HEK293 (cell line): ENCODE measurements at regions not wholly inside any gene's neighbourhood (a gene's known extent, or its start where the extent isn't known, plus 50 kb on each side); places are given as distances from the start of the nearest gene placed in this dataset.

Experiments
- CTCF ChIA-PET: fragments of 350-600 bp; formaldehyde crosslinking; extraction: SDS; loops from one replicate; lab custom pipeline; 2021; ENCODE audit warnings: antibody characterized with exemption; lab: Yijun Ruan, JAX
- POLR2A ChIA-PET: fragments of 300-600 bp; formaldehyde crosslinking; extraction: SDS; loops from one replicate; lab custom pipeline; 2020; ENCODE audit warnings: antibody characterized with exemption, inconsistent platforms; lab: Yijun Ruan, JAX
- H3K27ac ChIP-seq: fragments of 200-500 bp; sonication (Bioruptor generic); 2 replicates; pipeline ENCODE4 v1.5.1; 2014; ENCODE audit warnings: low read depth, low read length, control low read depth, inconsistent platforms; ENCODE audit errors: extremely low read depth
- H3K36me3 ChIP-seq, 2 experiments: fragments of 200-500 bp in 1 of 2; sonication (Bioruptor generic) in 1 of 2; 1 replicate in 1 of 2; 2 replicates in 1 of 2; pipeline ENCODE4 v1.5.1; 2014 to 2017; ENCODE audit warnings: inconsistent platforms in 2 of 2, low read length in 2 of 2; ENCODE audit not compliant: control insufficient read depth in 2 of 2, insufficient read depth in 1 of 2
- H3K4me1 ChIP-seq: fragments of 200-500 bp; sonication (Bioruptor generic); 2 replicates; pipeline ENCODE4 v1.5.1; 2014; ENCODE audit warnings: mild to moderate bottlenecking, low read length, inconsistent platforms; ENCODE audit not compliant: control insufficient read depth, insufficient read depth
- H3K4me3 ChIP-seq: 2 replicates; pipeline ENCODE4 v1.5.1; 2011; ENCODE audit warnings: low read depth, mild to moderate bottlenecking, control low read depth, low read length, moderate library complexity
- H3K9me3 ChIP-seq: fragments of 200-500 bp; sonication (Bioruptor generic); 2 replicates; pipeline ENCODE4 v1.5.1; 2014; ENCODE audit warnings: low read depth, low read length, inconsistent platforms; ENCODE audit not compliant: control insufficient read depth, insufficient read depth
- AEBP2 ChIP-seq: fragments of 450-650 bp; formaldehyde crosslinking; IDR thresholded peaks from 2 replicates; pipeline ENCODE4 v1.5.1; 2016; ENCODE audit warnings: missing biosample characterization, missing genetic modification characterization, borderline replicate concordance
- ATF2 ChIP-seq: fragments of 450-650 bp; formaldehyde crosslinking; IDR thresholded peaks from 2 replicates; pipeline ENCODE4 v1.5.1; 2016; ENCODE audit warnings: missing biosample characterization, missing genetic modification characterization, low read depth
- OSR2 ChIP-seq: fragments of 450-650 bp; formaldehyde crosslinking; IDR thresholded peaks from 2 replicates; pipeline ENCODE4 v1.5.1; 2016; ENCODE audit warnings: missing biosample characterization, missing genetic modification characterization
- SETDB1 ChIP-seq: IDR thresholded peaks from one replicate; pipeline ENCODE4 v1.6.1; 2017; ENCODE audit warnings: mild to moderate bottlenecking, low read length, moderate library complexity, mixed read lengths; ENCODE audit not compliant: insufficient read length
- TSHZ1 ChIP-seq: fragments of 450-650 bp; formaldehyde crosslinking; IDR thresholded peaks from 2 replicates; pipeline ENCODE4 v1.5.1; 2016; ENCODE audit warnings: missing biosample characterization, missing genetic modification characterization, borderline replicate concordance
- ZBTB8A ChIP-seq: fragments of 450-650 bp; formaldehyde crosslinking; IDR thresholded peaks from 2 replicates; pipeline ENCODE4 v1.5.1; 2016; ENCODE audit warnings: missing biosample characterization, missing genetic modification characterization
- ZEB2 ChIP-seq: fragments of 450-650 bp; formaldehyde crosslinking; IDR thresholded peaks from 2 replicates; pipeline ENCODE4 v1.5.1; 2016; ENCODE audit warnings: missing biosample characterization, missing genetic modification characterization
- ZFP69B ChIP-seq: fragments of 450-650 bp; formaldehyde crosslinking; IDR thresholded peaks from 2 replicates; pipeline ENCODE4 v1.5.1; 2016; ENCODE audit warnings: missing biosample characterization, missing genetic modification characterization
- ZNF10 ChIP-seq: fragments of 450-650 bp; formaldehyde crosslinking; IDR thresholded peaks from 2 replicates; pipeline ENCODE4 v1.5.1; 2017; ENCODE audit warnings: missing biosample characterization, missing genetic modification characterization
- ZNF133 ChIP-seq: fragments of 450-650 bp; formaldehyde crosslinking; IDR thresholded peaks from 2 replicates; pipeline ENCODE4 v1.5.1; 2016; ENCODE audit warnings: missing biosample characterization, missing genetic modification characterization
- ZNF174 ChIP-seq: fragments of 450-650 bp; formaldehyde crosslinking; IDR thresholded peaks from 2 replicates; pipeline ENCODE4 v1.5.0; 2017; ENCODE audit warnings: missing biosample characterization, mild to moderate bottlenecking, missing genetic modification characterization
- ZNF37A ChIP-seq: fragments of 450-650 bp; IDR thresholded peaks from 2 replicates; pipeline ENCODE4 v1.5.1; 2018; ENCODE audit warnings: missing biosample characterization, missing genetic modification characterization
- ZNF510 ChIP-seq: fragments of 450-650 bp; formaldehyde crosslinking; IDR thresholded peaks from 2 replicates; pipeline ENCODE4 v1.5.1; 2018; ENCODE audit warnings: mild to moderate bottlenecking, missing genetic modification characterization, missing biosample characterization; ENCODE audit not compliant: insufficient replicate concordance
- ZNF571 ChIP-seq: fragments of 450-650 bp; formaldehyde crosslinking; IDR thresholded peaks from 2 replicates; pipeline ENCODE4 v1.5.0; 2017; ENCODE audit warnings: missing biosample characterization, missing genetic modification characterization
- TF ChIP-seq, protein P1 (sequence below): fragments of 450-650 bp; formaldehyde crosslinking; IDR thresholded peaks from 2 replicates; pipeline ENCODE4 v1.5.1; 2016; ENCODE audit warnings: missing biosample characterization, missing genetic modification characterization
- TF ChIP-seq, protein P2 (sequence below): fragments of 450-650 bp; formaldehyde crosslinking; IDR thresholded peaks from 2 replicates; pipeline ENCODE4 v1.5.1; 2016; ENCODE audit warnings: missing biosample characterization, missing genetic modification characterization

DNA sequence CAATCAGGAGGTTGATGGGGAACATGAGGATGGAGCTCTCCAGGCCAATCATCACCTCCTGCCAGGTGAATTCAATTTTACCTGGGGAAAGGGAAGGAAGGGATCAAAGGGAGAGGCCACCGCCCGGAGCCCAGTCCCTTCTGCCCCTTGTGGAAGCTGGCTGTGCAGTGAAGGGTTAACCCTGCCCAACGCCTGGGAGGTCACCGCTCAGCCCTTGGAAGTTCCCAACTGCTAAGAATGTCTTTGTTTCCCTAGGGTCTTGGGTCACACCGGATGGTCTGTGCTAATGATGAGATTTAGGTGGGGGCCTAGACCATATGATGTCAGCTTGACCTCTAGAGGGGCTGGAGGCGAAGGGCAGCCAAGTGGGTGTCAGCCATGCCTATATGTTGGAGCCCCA is 52.1 kb upstream of the GCSH start:
- Histone ChIP-seq H3K4me3 (no peak overlapping the region), H3K4me1 (no peaks in the 10 kb centered on the region), H3K27ac (no peak overlapping the region), H3K9me3 (no peaks in the 10 kb centered on the region), H3K36me3 (no peaks in the 10 kb centered on the region)
- ChIA-PET POLR2A (no interaction called here), CTCF (no interaction called here)
- TF ChIP-seq ZNF133 (tag by site-specific recombination) (no peak), ZNF37A (no peak), ZEB2 (tag by site-specific recombination) (no peak), AEBP2 (no peak), ZNF510 (tag by site-specific recombination) (no peak), SETDB1 (no peak), ZFP69B (tag by site-specific recombination) (no peak), TSHZ1 (tag by site-specific recombination) (no peak), ZNF10 (tag by site-specific recombination) (no peak), ZNF174 (no peak), OSR2 (tag by site-specific recombination) (no peak), ZBTB8A (tag by site-specific recombination) (no peak), ZNF571 (no peak), ATF2 (tag by site-specific recombination) (no peak)
- TF ChIP-seq, protein P1, sequence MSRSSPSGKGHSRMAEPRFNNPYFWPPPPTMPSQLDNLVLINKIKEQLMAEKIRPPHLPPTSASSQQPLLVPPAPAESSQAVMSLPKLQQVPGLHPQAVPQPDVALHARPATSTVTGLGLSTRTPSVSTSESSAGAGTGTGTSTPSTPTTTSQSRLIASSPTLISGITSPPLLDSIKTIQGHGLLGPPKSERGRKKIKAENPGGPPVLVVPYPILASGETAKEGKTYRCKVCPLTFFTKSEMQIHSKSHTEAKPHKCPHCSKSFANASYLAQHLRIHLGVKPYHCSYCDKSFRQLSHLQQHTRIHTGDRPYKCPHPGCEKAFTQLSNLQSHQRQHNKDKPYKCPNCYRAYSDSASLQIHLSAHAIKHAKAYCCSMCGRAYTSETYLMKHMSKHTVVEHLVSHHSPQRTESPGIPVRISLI (tag by site-specific recombination): no peak
- TF ChIP-seq, protein P2, sequence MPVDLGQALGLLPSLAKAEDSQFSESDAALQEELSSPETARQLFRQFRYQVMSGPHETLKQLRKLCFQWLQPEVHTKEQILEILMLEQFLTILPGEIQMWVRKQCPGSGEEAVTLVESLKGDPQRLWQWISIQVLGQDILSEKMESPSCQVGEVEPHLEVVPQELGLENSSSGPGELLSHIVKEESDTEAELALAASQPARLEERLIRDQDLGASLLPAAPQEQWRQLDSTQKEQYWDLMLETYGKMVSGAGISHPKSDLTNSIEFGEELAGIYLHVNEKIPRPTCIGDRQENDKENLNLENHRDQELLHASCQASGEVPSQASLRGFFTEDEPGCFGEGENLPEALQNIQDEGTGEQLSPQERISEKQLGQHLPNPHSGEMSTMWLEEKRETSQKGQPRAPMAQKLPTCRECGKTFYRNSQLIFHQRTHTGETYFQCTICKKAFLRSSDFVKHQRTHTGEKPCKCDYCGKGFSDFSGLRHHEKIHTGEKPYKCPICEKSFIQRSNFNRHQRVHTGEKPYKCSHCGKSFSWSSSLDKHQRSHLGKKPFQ: no peak
